NOMO-1 (cell line): ENCODE measurements at regions not wholly inside any gene's neighbourhood (a gene's known extent, or its start where the extent isn't known, plus 50 kb on each side); places are given as distances from the start of the nearest gene placed in this dataset.
"Not testable (repeated sequence)": the region's sequence is repeated elsewhere in the genome, so short reads cannot be mapped to it uniquely, and the experiment has no call there.

Experiments used
- DNase-seq, 2 experiments: peaks; one replicate each; lab custom pipeline; 2025; ENCODE audit not compliant: unreplicated experiment in 2 of 2; lab: John Stamatoyannopoulos, UW

- no peak for DNase-seq
These were observed 346.4 kb downstream of the CDC5L start for GRCh38 chr6:44733868-44734267.

GRCh38 chr6:44734886-44735629 lies 347.6 kb downstream of the CDC5L start:
- DNase-seq = no peak

- DNase-seq = no peak
These were observed 348.1 kb downstream of the CDC5L start for GRCh38 chr6:44735630-44735963.

- DNase-seq = no peak
These were observed 349.8 kb downstream of the CDC5L start for GRCh38 chr6:44737341-44737740.

GRCh38 chr6:44737829-44738528 lies 350.5 kb downstream of the CDC5L start:
- no peak for DNase-seq

GRCh38 chr6:44738601-44739146 lies 351.2 kb downstream of the CDC5L start:
- no peak for DNase-seq

GRCh38 chr6:44739181-44739580 lies 351.7 kb downstream of the CDC5L start:
- DNase-seq = no peak

GRCh38 chr6:44740566-44741120 lies 353.1 kb downstream of the CDC5L start:
- DNase-seq = no peak

- no peak for DNase-seq
These were observed 354.7 kb downstream of the CDC5L start for GRCh38 chr6:44742201-44742600.

- no peak for DNase-seq
These were observed 355.4 kb downstream of the CDC5L start for GRCh38 chr6:44742828-44743372.

- not testable (repeated sequence) for DNase-seq
These were observed 372.6 kb downstream of the CDC5L start for GRCh38 chr6:44760116-44760515.

GRCh38 chr6:44761046-44761445 lies 373.5 kb downstream of the CDC5L start:
- no peak for DNase-seq

- no peak for DNase-seq
These were observed 375.0 kb downstream of the CDC5L start for GRCh38 chr6:44762496-44762895.

- DNase-seq = no peak
These were observed 384.3 kb downstream of the CDC5L start for GRCh38 chr6:44771647-44772415.

- no peak for DNase-seq
These were observed 385.3 kb downstream of the CDC5L start for GRCh38 chr6:44772838-44773237.

- no peak for DNase-seq
These were observed 387.6 kb downstream of the CDC5L start for GRCh38 chr6:44775121-44775520.

GRCh38 chr6:44776344-44776743 lies 388.8 kb downstream of the CDC5L start:
- no peak for DNase-seq

- DNase-seq = no peak
These were observed 391.0 kb downstream of the CDC5L start for GRCh38 chr6:44778513-44778912.
